HG02981 (cell line): ENCODE measurements at regions not wholly inside any gene's neighbourhood (a gene's known extent, or its start where the extent isn't known, plus 50 kb on each side); places are given as distances from the start of the nearest gene placed in this dataset.

ENCODE experiments used
- ATAC-seq: cut with Tn5 transposase; IDR thresholded peaks from one replicate; pipeline ENCODE4 v1.9.1; 2021; ENCODE audit warnings: mild to moderate bottlenecking, moderate library complexity; ENCODE audit not compliant: unreplicated experiment

- no peak for ATAC-seq
Observed at GRCh38 chr11:95450547-95451123, 219.6 kb upstream of the SESN3 start.

- no peak for ATAC-seq
Observed at GRCh38 chr11:95445746-95446333, 214.8 kb upstream of the SESN3 start.

GRCh38 chr11:95444309-95445241 is 213.6 kb upstream of the SESN3 start:
- no peak for ATAC-seq

GRCh38 chr11:95443386-95443785 is 212.4 kb upstream of the SESN3 start:
- ATAC-seq = no peak

GRCh38 chr11:95442531-95443050 is 211.6 kb upstream of the SESN3 start:
- no peak for ATAC-seq

- no peak for ATAC-seq
Observed at GRCh38 chr11:95435628-95436353, 204.8 kb upstream of the SESN3 start.

- ATAC-seq = no peak
Observed at GRCh38 chr11:95435192-95435591, 204.2 kb upstream of the SESN3 start.

GRCh38 chr11:95434489-95435057 is 203.6 kb upstream of the SESN3 start:
- no peak for ATAC-seq

GRCh38 chr11:95434009-95434408 is 203.0 kb upstream of the SESN3 start:
- no peak for ATAC-seq

- no peak for ATAC-seq
Observed at GRCh38 chr11:95432714-95433503, 201.9 kb upstream of the SESN3 start.

GRCh38 chr11:95429376-95429907 is 198.4 kb upstream of the SESN3 start:
- ATAC-seq = no peak

- no peak for ATAC-seq
Observed at GRCh38 chr11:95426823-95427462, 195.9 kb upstream of the SESN3 start.

- no peak for ATAC-seq
Observed at GRCh38 chr11:95419915-95420314, 188.9 kb upstream of the SESN3 start.

GRCh38 chr11:95418916-95419315 is 187.9 kb upstream of the SESN3 start:
- no peak for ATAC-seq

- ATAC-seq = no peak
Observed at GRCh38 chr11:95417832-95418231, 186.8 kb upstream of the SESN3 start.

- ATAC-seq = no peak
Observed at GRCh38 chr11:95415837-95416304, 184.9 kb upstream of the SESN3 start.

- no peak for ATAC-seq
Observed at GRCh38 chr11:95414217-95414616, 183.2 kb upstream of the SESN3 start.

GRCh38 chr11:95413761-95414160 is 182.8 kb upstream of the SESN3 start:
- ATAC-seq = no peak

GRCh38 chr11:95413021-95413420 is 182.0 kb upstream of the SESN3 start:
- ATAC-seq = no peak
